OCI-LY7 (cell line): ENCODE measurements at regions not wholly inside any gene's neighbourhood (a gene's known extent, or its start where the extent isn't known, plus 50 kb on each side); places are given as distances from the start of the nearest gene placed in this dataset.
"Not testable (repeated sequence)": the region's sequence is repeated elsewhere in the genome, so short reads cannot be mapped to it uniquely, and the experiment has no call there.

Experiments
- BruUV-seq: library from RNA; stranded (reverse); fragments of 400-500 nt; replicated peaks from 2 replicates; lab custom pipeline; 2021; lab: Mats Ljungman, UMichigan
- CTCF ChIA-PET: fragments of 300-600 bp; sonication (Branson Sonifier 250); formaldehyde crosslinking; loops from one replicate; lab custom pipeline; 2022; ENCODE audit warnings: antibody characterized with exemption; ENCODE audit not compliant: unreplicated experiment; lab: Charles Lee
- POLR2A ChIA-PET: fragments of 300-600 bp; sonication (Branson Sonifier 250); formaldehyde crosslinking; loops from one replicate; lab custom pipeline; 2022; ENCODE audit warnings: antibody characterized with exemption; lab: Charles Lee
- DNase-seq: peaks from one replicate; pipeline ENCODE4 v3.0.0-alpha.2; 2015; ENCODE audit warnings: low spot score
- H2AFZ ChIP-seq: fragments of 200-600 bp; sonication (generic), shearing (Covaris generic); 2 replicates; pipeline ENCODE4 v1.6.1; 2014; ENCODE audit warnings: mild to moderate bottlenecking, antibody characterized with exemption, low read length, moderate library complexity
- H3K27ac ChIP-seq: fragments of 200-600 bp; sonication (generic); 2 replicates; pipeline ENCODE4 v1.5.1; 2014; ENCODE audit warnings: mixed run types, low read depth, mild to moderate bottlenecking, moderate library complexity, low read length, inconsistent platforms; ENCODE audit not compliant: poor library complexity, severe bottlenecking
- H3K36me3 ChIP-seq: fragments of 200-600 bp; sonication (generic); 2 replicates; pipeline ENCODE4 v1.6.1; 2014; ENCODE audit warnings: mild to moderate bottlenecking, antibody characterized with exemption, low read length, moderate library complexity, mixed read lengths; ENCODE audit not compliant: insufficient read depth
- H3K4me1 ChIP-seq: fragments of 200-600 bp; sonication (generic); 2 replicates; pipeline ENCODE4 v1.5.1; 2014; ENCODE audit warnings: mild to moderate bottlenecking, low read length; ENCODE audit not compliant: insufficient read depth, poor library complexity, severe bottlenecking
- H3K4me2 ChIP-seq: fragments of 200-600 bp; sonication (generic); 2 replicates; pipeline ENCODE4 v1.6.1; 2014; ENCODE audit warnings: mild to moderate bottlenecking, low read length
- H3K4me3 ChIP-seq: fragments of 200-600 bp; sonication (generic); 2 replicates; pipeline ENCODE4 v1.5.1; 2014; ENCODE audit warnings: mild to moderate bottlenecking, low read depth, low read length; ENCODE audit not compliant: poor library complexity, severe bottlenecking
- H3K79me2 ChIP-seq: fragments of 200-600 bp; sonication (generic); 2 replicates; pipeline ENCODE4 v1.6.1; 2016; ENCODE audit warnings: low read depth, mild to moderate bottlenecking, low read length, moderate library complexity, mixed read lengths; ENCODE audit not compliant: insufficient read depth
- H3K9me2 ChIP-seq: fragments of 200-600 bp; sonication (generic); 2 replicates; pipeline ENCODE4 v1.6.1; 2016; ENCODE audit warnings: mild to moderate bottlenecking, low read length, mixed read lengths; ENCODE audit not compliant: insufficient read depth
- H3K9me3 ChIP-seq: fragments of 200-600 bp; sonication (generic); 2 replicates; pipeline ENCODE4 v1.6.1; 2014; ENCODE audit warnings: mild to moderate bottlenecking, mixed run types, low read length, mixed read lengths
- H4K20me1 ChIP-seq: fragments of 200-600 bp; sonication (generic); 2 replicates; pipeline ENCODE4 v1.6.1; 2014; ENCODE audit warnings: mild to moderate bottlenecking, antibody characterized with exemption, low read length, moderate library complexity, mixed read lengths; ENCODE audit not compliant: insufficient read depth
- CTCF ChIP-seq: fragments of 200-600 bp; sonication (generic); conservative IDR thresholded peaks from 2 replicates; pipeline ENCODE4 v1.5.1; 2014; ENCODE audit warnings: mild to moderate bottlenecking, antibody characterized with exemption, low read length, moderate library complexity, mixed read lengths
- EZH2phosphoT487 ChIP-seq: fragments of 200-600 bp; sonication (generic); IDR thresholded peaks from 2 replicates; pipeline ENCODE4 v1.6.1; 2018; ENCODE audit warnings: low read depth, borderline replicate concordance, mild to moderate bottlenecking, mixed run types, antibody characterized with exemption, low read length, moderate library complexity, mixed read lengths
- intact Hi-C: fragments of 100-400 bp; cut with micrococcal nuclease; formaldehyde crosslinking; loops from one replicate; pipeline ENCODE4 v1.10.0; 2022; ENCODE audit not compliant: unreplicated experiment

GRCh38 chr2:163028807-163029206, 190.2 kb upstream of the KCNH7 start:
- Histone ChIP-seq H3K9me2 (no peaks in the 10 kb centered on the region), H3K79me2 (no peaks in the 10 kb centered on the region), H3K4me1 (no peaks in the 10 kb centered on the region), H3K4me3 (no peak overlapping the region), H3K9me3 (no peaks in the 10 kb centered on the region), H4K20me1 (no peaks in the 10 kb centered on the region), H3K4me2 (no peak overlapping the region), H3K27ac (no peak overlapping the region), H3K36me3 (no peaks in the 10 kb centered on the region), H2AFZ (no peak overlapping the region)
- ChIA-PET CTCF (no interaction called here), POLR2A (no interaction called here)
- intact Hi-C loops, result no loop called here
- TF ChIP-seq CTCF (no peak), EZH2phosphoT487 (no peak)
- no peak for DNase-seq
- no TSS peak for BruUV-seq

- H3K79me2 ChIP-seq, H3K36me3 ChIP-seq, H3K9me2 ChIP-seq, H3K4me1 ChIP-seq, H3K9me3 ChIP-seq, BruUV-seq, CTCF ChIA-PET, H4K20me1 ChIP-seq, H3K4me3 ChIP-seq, intact Hi-C loops, H3K4me2 ChIP-seq, H2AFZ ChIP-seq, H3K27ac ChIP-seq, DNase-seq: not testable (repeated sequence)
- POLR2A ChIA-PET, result interaction anchor here (0.7 kb wide), 1 partner anchor 16 kb away, joined by 3 read pairs; no protein-coding TSS in a partner anchor
Measured at GRCh38 chr2:163026136-163026775, 187.7 kb upstream of the KCNH7 start.

GRCh38 chr2:163016882-163017281, 178.3 kb upstream of the KCNH7 start:
- POLR2A ChIA-PET, H3K9me3 ChIP-seq, H3K27ac ChIP-seq, BruUV-seq, intact Hi-C loops, H3K36me3 ChIP-seq, H3K4me3 ChIP-seq, DNase-seq, CTCF ChIA-PET, H3K9me2 ChIP-seq, H3K4me2 ChIP-seq, H4K20me1 ChIP-seq, H3K4me1 ChIP-seq, H2AFZ ChIP-seq, H3K79me2 ChIP-seq: not testable (repeated sequence)

- H3K36me3 ChIP-seq, result no peaks in the 10 kb centered on the region
- H3K27ac ChIP-seq, result no peak overlapping the region
- ChIA-PET CTCF (no interaction called here), POLR2A (no interaction called here)
- H2AFZ ChIP-seq, result no peak overlapping the region
- no peak for TF ChIP-seq CTCF
- no peak for TF ChIP-seq EZH2phosphoT487
- no peak overlapping the region for H3K4me2 ChIP-seq
- H3K4me3 ChIP-seq, result no peak overlapping the region
- no peaks in the 10 kb centered on the region for H4K20me1 ChIP-seq
- no TSS peak for BruUV-seq
- H3K9me2 ChIP-seq, result no peaks in the 10 kb centered on the region; the same call in 1 of the 2 replicates
- no peaks in the 10 kb centered on the region for H3K79me2 ChIP-seq
- no peak for DNase-seq
- H3K9me3 ChIP-seq, result no peaks in the 10 kb centered on the region
- H3K4me1 ChIP-seq, result no peaks in the 10 kb centered on the region
- intact Hi-C loops, result no loop called here
Measured at GRCh38 chr2:163011000-163011399, 172.4 kb upstream of the KCNH7 start.
